ENCODE measurements at regions not wholly inside any gene's neighbourhood (a gene's known extent, or its start where the extent isn't known, plus 50 kb on each side); places are given as distances from the start of the nearest gene placed in this dataset.
A peak's percentile ranks its signal among the peaks of the same experiment; 100 is the strongest.

DNA sequence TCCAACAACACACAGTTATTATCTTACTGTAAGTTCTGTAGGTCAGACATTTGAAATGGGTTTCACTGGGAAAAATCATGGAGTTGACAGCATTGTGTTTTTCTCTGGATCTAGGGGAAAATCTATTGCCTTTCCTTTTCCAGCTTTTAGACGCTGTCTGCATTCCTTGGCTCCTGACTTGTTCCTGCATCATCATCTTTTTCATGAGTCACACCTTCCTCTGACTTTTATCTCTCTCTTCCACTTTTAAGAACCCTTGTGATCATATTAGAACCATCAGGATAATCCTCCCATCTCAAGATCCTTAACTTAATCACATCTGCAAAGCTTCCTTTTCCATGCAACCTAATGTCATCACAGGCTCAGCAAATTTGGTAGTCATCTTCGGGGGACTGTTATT is 1454.8 kb downstream of the RPA4 start:
- ChIA-PET POLR2A (no interaction called here), CTCF (no interaction called here)
- Mint-ChIP-seq H3K4me1 (no peaks in the 10 kb centered on the region), H3K4me3 (no peak overlapping the region), H3K27ac (no peak overlapping the region), H3K27me3 (ENCODE audit: low read depth) (no peaks in the 10 kb centered on the region), H3K36me3 (peaks cover 18% of the 10 kb centered on the region), H3K9me3 (peaks cover 22% of the 10 kb centered on the region)
- TF ChIP-seq ELF4 (CRISPR knock-in tag; IDR thresholded peaks at IDR 0.05; ENCODE audit: low read depth): no peak
- TF ChIP-seq CBFB (CRISPR knock-in tag; IDR thresholded peaks at IDR 0.05; ENCODE audit: low read depth): no peak
- TF ChIP-seq, protein P1, sequence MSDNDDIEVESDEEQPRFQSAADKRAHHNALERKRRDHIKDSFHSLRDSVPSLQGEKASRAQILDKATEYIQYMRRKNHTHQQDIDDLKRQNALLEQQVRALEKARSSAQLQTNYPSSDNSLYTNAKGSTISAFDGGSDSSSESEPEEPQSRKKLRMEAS (CRISPR knock-in tag; IDR thresholded peaks at IDR 0.05): no peak
- no peak for TF ChIP-seq ZNF317 (CRISPR knock-in tag; IDR thresholded peaks at IDR 0.05; ENCODE audit: borderline replicate concordance, low read depth)
- TF ChIP-seq, protein P2, sequence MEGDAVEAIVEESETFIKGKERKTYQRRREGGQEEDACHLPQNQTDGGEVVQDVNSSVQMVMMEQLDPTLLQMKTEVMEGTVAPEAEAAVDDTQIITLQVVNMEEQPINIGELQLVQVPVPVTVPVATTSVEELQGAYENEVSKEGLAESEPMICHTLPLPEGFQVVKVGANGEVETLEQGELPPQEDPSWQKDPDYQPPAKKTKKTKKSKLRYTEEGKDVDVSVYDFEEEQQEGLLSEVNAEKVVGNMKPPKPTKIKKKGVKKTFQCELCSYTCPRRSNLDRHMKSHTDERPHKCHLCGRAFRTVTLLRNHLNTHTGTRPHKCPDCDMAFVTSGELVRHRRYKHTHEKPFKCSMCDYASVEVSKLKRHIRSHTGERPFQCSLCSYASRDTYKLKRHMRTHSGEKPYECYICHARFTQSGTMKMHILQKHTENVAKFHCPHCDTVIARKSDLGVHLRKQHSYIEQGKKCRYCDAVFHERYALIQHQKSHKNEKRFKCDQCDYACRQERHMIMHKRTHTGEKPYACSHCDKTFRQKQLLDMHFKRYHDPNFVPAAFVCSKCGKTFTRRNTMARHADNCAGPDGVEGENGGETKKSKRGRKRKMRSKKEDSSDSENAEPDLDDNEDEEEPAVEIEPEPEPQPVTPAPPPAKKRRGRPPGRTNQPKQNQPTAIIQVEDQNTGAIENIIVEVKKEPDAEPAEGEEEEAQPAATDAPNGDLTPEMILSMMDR (IDR thresholded peaks at IDR 0.05): no peak
- TF ChIP-seq ZNF138 (CRISPR knock-in tag; conservative IDR thresholded peaks at IDR 0.05): no peak
- TF ChIP-seq, protein P3, sequence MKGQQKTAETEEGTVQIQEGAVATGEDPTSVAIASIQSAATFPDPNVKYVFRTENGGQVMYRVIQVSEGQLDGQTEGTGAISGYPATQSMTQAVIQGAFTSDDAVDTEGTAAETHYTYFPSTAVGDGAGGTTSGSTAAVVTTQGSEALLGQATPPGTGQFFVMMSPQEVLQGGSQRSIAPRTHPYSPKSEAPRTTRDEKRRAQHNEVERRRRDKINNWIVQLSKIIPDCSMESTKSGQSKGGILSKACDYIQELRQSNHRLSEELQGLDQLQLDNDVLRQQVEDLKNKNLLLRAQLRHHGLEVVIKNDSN (CRISPR knock-in tag; IDR thresholded peaks at IDR 0.05): no peak
- TF ChIP-seq ZNF396 (CRISPR knock-in tag; IDR thresholded peaks at IDR 0.05; ENCODE audit: borderline replicate concordance): no peak
- no peak for TF ChIP-seq MYBL2 (CRISPR knock-in tag; IDR thresholded peaks at IDR 0.05)
- no peak for TF ChIP-seq FOXK1 (CRISPR knock-in tag; IDR thresholded peaks at IDR 0.05)
- TF ChIP-seq JUN (CRISPR knock-in tag; IDR thresholded peaks at IDR 0.05): no peak
- no peak for TF ChIP-seq TCF7 (CRISPR knock-in tag; IDR thresholded peaks at IDR 0.05; ENCODE audit: low read depth)
- TF ChIP-seq JAZF1 (CRISPR knock-in tag; IDR thresholded peaks at IDR 0.05): no peak
- no peak for TF ChIP-seq ATF1 (CRISPR knock-in tag; IDR thresholded peaks at IDR 0.05)
- TF ChIP-seq TEAD1 (CRISPR knock-in tag; IDR thresholded peaks at IDR 0.05): no peak
- TF ChIP-seq, protein P4, sequence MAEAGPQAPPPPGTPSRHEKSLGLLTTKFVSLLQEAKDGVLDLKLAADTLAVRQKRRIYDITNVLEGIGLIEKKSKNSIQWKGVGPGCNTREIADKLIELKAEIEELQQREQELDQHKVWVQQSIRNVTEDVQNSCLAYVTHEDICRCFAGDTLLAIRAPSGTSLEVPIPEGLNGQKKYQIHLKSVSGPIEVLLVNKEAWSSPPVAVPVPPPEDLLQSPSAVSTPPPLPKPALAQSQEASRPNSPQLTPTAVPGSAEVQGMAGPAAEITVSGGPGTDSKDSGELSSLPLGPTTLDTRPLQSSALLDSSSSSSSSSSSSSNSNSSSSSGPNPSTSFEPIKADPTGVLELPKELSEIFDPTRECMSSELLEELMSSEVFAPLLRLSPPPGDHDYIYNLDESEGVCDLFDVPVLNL (CRISPR knock-in tag; IDR thresholded peaks at IDR 0.05; ENCODE audit: borderline replicate concordance, low read depth): no peak
- TF ChIP-seq TP53 (CRISPR knock-in tag; IDR thresholded peaks at IDR 0.05): no peak
- no peak for TF ChIP-seq ZNF263 (CRISPR knock-in tag; IDR thresholded peaks at IDR 0.05; ENCODE audit: low read depth)
- ATAC-seq (no peak), DNase-seq (ENCODE audit: low spot score) (no peak)

DNA sequence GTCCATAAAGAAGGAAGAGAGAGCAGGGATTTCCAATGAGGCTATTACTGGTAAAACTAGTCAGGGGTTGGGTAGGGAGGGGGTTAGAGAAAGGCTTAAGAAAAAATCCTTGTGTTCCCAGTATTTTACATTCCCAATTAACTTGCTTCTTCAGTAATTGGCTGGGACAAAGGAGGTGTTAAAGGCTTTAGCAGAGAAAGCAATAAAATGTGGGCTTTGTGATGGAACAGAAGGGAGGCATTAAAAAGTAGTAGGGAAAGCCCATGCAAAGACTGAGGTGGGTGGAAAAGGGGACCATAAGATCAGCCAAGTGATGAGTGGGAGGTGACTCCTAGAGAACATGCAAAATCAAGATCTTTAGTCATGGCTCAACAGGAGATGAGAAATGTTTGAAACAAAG is 1467.2 kb downstream of the RPA4 start:
- Mint-ChIP-seq H3K4me3 (no peak overlapping the region), H3K9me3 (peaks cover 19% of the 10 kb centered on the region), H3K27me3 (ENCODE audit: low read depth) (no peaks in the 10 kb centered on the region), H3K27ac (peak overlapping the region; percentile 68), H3K4me1 (peaks cover 17% of the 10 kb centered on the region), H3K36me3 (no peaks in the 10 kb centered on the region)
- CTCF ChIA-PET: no interaction called here
- TF ChIP-seq MXD4 (CRISPR knock-in tag; IDR thresholded peaks at IDR 0.05; ENCODE audit: borderline replicate concordance) (no peak), HMGA2 (CRISPR knock-in tag; IDR thresholded peaks at IDR 0.05) (no peak), IRF2 (CRISPR knock-in tag; IDR thresholded peaks at IDR 0.05; ENCODE audit: borderline replicate concordance, low read depth) (no peak), TCF7 (CRISPR knock-in tag; IDR thresholded peaks at IDR 0.05; ENCODE audit: low read depth) (no peak), ZNF416 (CRISPR knock-in tag; IDR thresholded peaks at IDR 0.05) (no peak), OVOL2 (CRISPR knock-in tag; IDR thresholded peaks at IDR 0.05; ENCODE audit: borderline replicate concordance) (no peak)
- TF ChIP-seq, protein P5, sequence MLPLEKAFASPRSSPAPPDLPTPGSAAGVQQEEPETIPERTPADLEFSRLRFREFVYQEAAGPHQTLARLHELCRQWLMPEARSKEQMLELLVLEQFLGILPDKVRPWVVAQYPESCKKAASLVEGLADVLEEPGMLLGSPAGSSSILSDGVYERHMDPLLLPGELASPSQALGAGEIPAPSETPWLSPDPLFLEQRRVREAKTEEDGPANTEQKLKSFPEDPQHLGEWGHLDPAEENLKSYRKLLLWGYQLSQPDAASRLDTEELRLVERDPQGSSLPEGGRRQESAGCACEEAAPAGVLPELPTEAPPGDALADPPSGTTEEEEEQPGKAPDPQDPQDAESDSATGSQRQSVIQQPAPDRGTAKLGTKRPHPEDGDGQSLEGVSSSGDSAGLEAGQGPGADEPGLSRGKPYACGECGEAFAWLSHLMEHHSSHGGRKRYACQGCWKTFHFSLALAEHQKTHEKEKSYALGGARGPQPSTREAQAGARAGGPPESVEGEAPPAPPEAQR (CRISPR knock-in tag; IDR thresholded peaks at IDR 0.05): no peak
- POLR2A ChIA-PET: no interaction called here
- no peak for DNase-seq (ENCODE audit: low spot score)
- peak; percentile 61 for ATAC-seq
